ENCODE measurements at regions not wholly inside any gene's neighbourhood (a gene's known extent, or its start where the extent isn't known, plus 50 kb on each side); places are given as distances from the start of the nearest gene placed in this dataset.
"Not testable (repeated sequence)": the region's sequence is repeated elsewhere in the genome, so short reads cannot be mapped to it uniquely, and the experiment has no call there.

- no peak overlapping the region for H3K4ac ChIP-seq (ENCODE audit: low read depth, low read length)
- no peak overlapping the region for H2BK5ac ChIP-seq (ENCODE audit: low read depth, low read length, poor library complexity)
- WGBS (ENCODE audit: extremely low coverage, insufficient coverage, insufficient read length): no CpG with 5 or more reads among the region's 14 CpGs
- no peak overlapping the region for H3K14ac ChIP-seq (ENCODE audit: low read length)
- no peak overlapping the region for H3K23ac ChIP-seq (ENCODE audit: low read length)
- no peaks in the 10 kb centered on the region for H3K9me3 ChIP-seq (ENCODE audit: insufficient read depth, low read depth, low read length)
- H2AK5ac ChIP-seq (ENCODE audit: low read length): no peak overlapping the region
- H3K79me2 ChIP-seq (ENCODE audit: control insufficient read depth, insufficient read depth, low read length, poor library complexity): no peaks in the 10 kb centered on the region
- H3K4me3 ChIP-seq (ENCODE audit: low read depth, low read length): no peak overlapping the region
- no peak overlapping the region for H4K8ac ChIP-seq (ENCODE audit: low read depth, low read length)
- no peak overlapping the region for H4K91ac ChIP-seq (ENCODE audit: low read depth, low read length)
- no peak overlapping the region for H2AFZ ChIP-seq (ENCODE audit: insufficient read depth, low read length, poor library complexity)
- no peak overlapping the region for H2BK12ac ChIP-seq (ENCODE audit: low read length)
- peak in 1 of 2 donors; percentile 17 for DNase-seq
- no peaks in the 10 kb centered on the region for H3K36me3 ChIP-seq (ENCODE audit: control insufficient read depth in 1 of 2, insufficient read depth in 2 of 2, low read length in 2 of 2)
- H3K27me3 ChIP-seq (ENCODE audit: insufficient read depth, low read length): no peaks in the 10 kb centered on the region
- H4K12ac ChIP-seq (ENCODE audit: low read depth, low read length): no peak overlapping the region
- H3K9ac ChIP-seq (ENCODE audit: low read length): no peak overlapping the region
- H3K4me1 ChIP-seq (ENCODE audit: control insufficient read depth in 1 of 2, insufficient read depth in 2 of 2, low read length in 2 of 2): no peaks in the 10 kb centered on the region
- no peaks in the 10 kb centered on the region for H3K79me1 ChIP-seq (ENCODE audit: low read length)
- no peak overlapping the region for H3K4me2 ChIP-seq (ENCODE audit: low read length)
- H2BK120ac ChIP-seq (ENCODE audit: insufficient read depth, low read length, poor library complexity): no peak overlapping the region
- H3K18ac ChIP-seq (ENCODE audit: low read length): no peak overlapping the region
- H3K27ac ChIP-seq (ENCODE audit: low read depth, low read length): no peak overlapping the region
Observed at GRCh38 chr2:142707318-142707717, 170.1 kb upstream of the KYNU start.

DNA sequence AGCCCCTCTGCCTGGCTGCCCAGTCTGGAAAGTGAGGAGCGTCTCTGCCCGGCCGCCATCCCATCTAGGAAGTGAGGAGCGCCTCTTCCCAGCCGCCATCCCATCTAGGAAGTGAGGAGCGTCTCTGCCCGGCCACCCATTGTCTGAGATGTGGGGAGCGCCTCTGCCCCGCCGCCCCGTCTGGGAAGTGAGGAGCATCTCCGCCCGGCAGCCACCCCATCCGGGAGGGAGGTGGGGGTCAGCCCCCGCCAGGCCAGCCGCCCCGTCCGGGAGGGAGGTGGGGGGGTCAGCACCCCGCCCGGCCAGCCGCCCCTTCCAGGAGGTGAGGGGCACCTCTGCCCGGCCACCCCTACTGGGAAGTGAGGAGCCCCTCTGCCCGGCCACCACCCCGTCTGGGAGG lies 175.1 kb upstream of the KYNU start:
- H3K4me2 ChIP-seq (ENCODE audit: low read length); H2AK5ac ChIP-seq (ENCODE audit: low read length); H2BK5ac ChIP-seq (ENCODE audit: low read depth, low read length, poor library complexity); H2AFZ ChIP-seq (ENCODE audit: insufficient read depth, low read length, poor library complexity); H3K27me3 ChIP-seq (ENCODE audit: insufficient read depth, low read length); H3K27ac ChIP-seq (ENCODE audit: low read depth, low read length); H3K23ac ChIP-seq (ENCODE audit: low read length); H4K8ac ChIP-seq (ENCODE audit: low read depth, low read length); H3K4ac ChIP-seq (ENCODE audit: low read depth, low read length); H2BK120ac ChIP-seq (ENCODE audit: insufficient read depth, low read length, poor library complexity); H3K79me2 ChIP-seq (ENCODE audit: control insufficient read depth, insufficient read depth, low read length, poor library complexity); H3K36me3 ChIP-seq (ENCODE audit: control insufficient read depth in 1 of 2, insufficient read depth in 2 of 2, low read length in 2 of 2); H4K91ac ChIP-seq (ENCODE audit: low read depth, low read length); H3K4me3 ChIP-seq (ENCODE audit: low read depth, low read length); H3K4me1 ChIP-seq (ENCODE audit: control insufficient read depth in 1 of 2, insufficient read depth in 2 of 2, low read length in 2 of 2); H2BK12ac ChIP-seq (ENCODE audit: low read length); H3K9ac ChIP-seq (ENCODE audit: low read length); H3K79me1 ChIP-seq (ENCODE audit: low read length); H3K14ac ChIP-seq (ENCODE audit: low read length); DNase-seq; H3K18ac ChIP-seq (ENCODE audit: low read length); H4K12ac ChIP-seq (ENCODE audit: low read depth, low read length); H3K9me3 ChIP-seq (ENCODE audit: insufficient read depth, low read depth, low read length): not testable (repeated sequence)
- no CpG with 5 or more reads among the region's 24 CpGs for WGBS (ENCODE audit: extremely low coverage, insufficient coverage, insufficient read length)

DNA sequence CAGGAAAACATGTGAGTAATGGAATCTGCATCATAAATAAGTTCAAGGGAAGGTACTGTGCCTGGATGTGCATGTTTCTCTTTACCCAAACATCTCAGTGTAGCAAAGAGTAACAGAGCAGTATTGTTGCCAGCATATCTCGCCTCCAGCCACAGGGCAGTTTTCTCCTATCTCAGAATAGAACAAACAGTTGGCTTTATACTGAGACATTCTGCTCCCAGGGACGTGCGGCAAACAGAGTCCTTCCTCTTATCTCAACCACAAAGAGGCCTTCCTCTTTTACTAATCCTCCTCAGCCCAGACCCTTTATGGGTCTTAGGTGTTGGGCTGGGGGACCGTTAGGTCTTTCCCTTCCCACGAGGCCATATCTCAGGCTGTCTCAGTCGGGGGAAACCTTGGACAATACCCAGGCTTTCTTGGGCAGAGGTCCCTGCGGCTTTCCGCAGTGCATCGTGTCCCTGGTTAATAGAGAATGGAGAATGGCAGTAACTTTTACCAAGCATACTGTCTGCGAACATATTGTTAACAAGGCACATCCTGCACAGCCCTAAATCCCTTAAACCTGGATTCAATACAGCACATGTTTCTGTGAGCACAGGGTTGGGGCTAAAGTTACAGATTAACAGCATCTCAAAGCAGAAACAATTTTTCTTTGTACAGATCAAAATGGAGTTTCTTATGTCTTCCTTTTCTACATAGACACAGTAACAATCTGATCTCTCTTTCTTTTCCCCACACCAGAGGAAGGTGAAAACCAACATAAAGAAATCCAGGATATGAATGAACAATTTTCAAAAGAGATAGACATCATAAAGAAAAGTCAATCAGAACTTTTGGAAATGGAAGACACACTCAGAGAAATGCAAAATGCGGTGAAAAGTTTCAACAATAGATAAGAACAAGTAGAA lies 181.9 kb upstream of the KYNU start:
- H3K14ac ChIP-seq (ENCODE audit: low read length); H3K79me2 ChIP-seq (ENCODE audit: control insufficient read depth, insufficient read depth, low read length, poor library complexity); H4K91ac ChIP-seq (ENCODE audit: low read depth, low read length); H2AFZ ChIP-seq (ENCODE audit: insufficient read depth, low read length, poor library complexity); H4K12ac ChIP-seq (ENCODE audit: low read depth, low read length); H3K36me3 ChIP-seq (ENCODE audit: control insufficient read depth in 1 of 2, insufficient read depth in 2 of 2, low read length in 2 of 2); H3K4ac ChIP-seq (ENCODE audit: low read depth, low read length); H2BK120ac ChIP-seq (ENCODE audit: insufficient read depth, low read length, poor library complexity); H3K27me3 ChIP-seq (ENCODE audit: insufficient read depth, low read length); H3K23ac ChIP-seq (ENCODE audit: low read length); H3K18ac ChIP-seq (ENCODE audit: low read length); H2AK5ac ChIP-seq (ENCODE audit: low read length); H4K8ac ChIP-seq (ENCODE audit: low read depth, low read length); H3K9me3 ChIP-seq (ENCODE audit: insufficient read depth, low read depth, low read length); H3K4me2 ChIP-seq (ENCODE audit: low read length); H3K79me1 ChIP-seq (ENCODE audit: low read length); H2BK5ac ChIP-seq (ENCODE audit: low read depth, low read length, poor library complexity); H2BK12ac ChIP-seq (ENCODE audit: low read length); H3K4me3 ChIP-seq (ENCODE audit: low read depth, low read length); H3K9ac ChIP-seq (ENCODE audit: low read length); DNase-seq; H3K27ac ChIP-seq (ENCODE audit: low read depth, low read length): not testable (repeated sequence)
- H3K4me1 ChIP-seq (ENCODE audit: control insufficient read depth in 1 of 2, insufficient read depth in 2 of 2, low read length in 2 of 2): peaks cover 14 to 17% of the 10 kb centered on the region in 2 experiments
- no CpG with 5 or more reads among the region's 11 CpGs for WGBS (ENCODE audit: extremely low coverage, insufficient coverage, insufficient read length)

GRCh38 chr2:142694282-142694681 lies 183.2 kb upstream of the KYNU start:
- H4K91ac ChIP-seq (ENCODE audit: low read depth, low read length): no peak overlapping the region
- H2BK120ac ChIP-seq (ENCODE audit: insufficient read depth, low read length, poor library complexity): no peak overlapping the region
- H2AK5ac ChIP-seq (ENCODE audit: low read length): no peak overlapping the region
- H2BK12ac ChIP-seq (ENCODE audit: low read length): peak overlapping the region; percentile 25
- H3K79me2 ChIP-seq (ENCODE audit: control insufficient read depth, insufficient read depth, low read length, poor library complexity): no peaks in the 10 kb centered on the region
- H3K79me1 ChIP-seq (ENCODE audit: low read length): peaks cover 3% of the 10 kb centered on the region
- no peak overlapping the region for H3K4me2 ChIP-seq (ENCODE audit: low read length)
- no peak overlapping the region for H3K18ac ChIP-seq (ENCODE audit: low read length)
- H3K4ac ChIP-seq (ENCODE audit: low read depth, low read length): no peak overlapping the region
- H2BK5ac ChIP-seq (ENCODE audit: low read depth, low read length, poor library complexity): no peak overlapping the region
- H4K8ac ChIP-seq (ENCODE audit: low read depth, low read length): no peak overlapping the region
- H3K4me1 ChIP-seq (ENCODE audit: control insufficient read depth in 1 of 2, insufficient read depth in 2 of 2, low read length in 2 of 2): peaks cover 14 to 17% of the 10 kb centered on the region in 2 experiments
- no peaks in the 10 kb centered on the region for H3K27me3 ChIP-seq (ENCODE audit: insufficient read depth, low read length)
- no peaks in the 10 kb centered on the region for H3K9me3 ChIP-seq (ENCODE audit: insufficient read depth, low read depth, low read length)
- WGBS (ENCODE audit: extremely low coverage, insufficient coverage, insufficient read length): no CpG with 5 or more reads among the region's 2 CpGs
- H3K14ac ChIP-seq (ENCODE audit: low read length): no peak overlapping the region
- H2AFZ ChIP-seq (ENCODE audit: insufficient read depth, low read length, poor library complexity): no peak overlapping the region
- H3K36me3 ChIP-seq (ENCODE audit: control insufficient read depth in 1 of 2, insufficient read depth in 2 of 2, low read length in 2 of 2): no peaks in the 10 kb centered on the region
- no peak for DNase-seq
- H3K27ac ChIP-seq (ENCODE audit: low read depth, low read length): no peak overlapping the region
- H3K23ac ChIP-seq (ENCODE audit: low read length): no peak overlapping the region
- no peak overlapping the region for H3K4me3 ChIP-seq (ENCODE audit: low read depth, low read length)
- no peak overlapping the region for H4K12ac ChIP-seq (ENCODE audit: low read depth, low read length)
- H3K9ac ChIP-seq (ENCODE audit: low read length): no peak overlapping the region

Data from trophoblast cell (in vitro differentiated cells and primary cell).